Neuronal stem cell (in vitro differentiated cells): ENCODE measurements at regions not wholly inside any gene's neighbourhood (a gene's known extent, or its start where the extent isn't known, plus 50 kb on each side); places are given as distances from the start of the nearest gene placed in this dataset.
"Not testable (repeated sequence)": the region's sequence is repeated elsewhere in the genome, so short reads cannot be mapped to it uniquely, and the experiment has no call there.

Source experiments
- DNase-seq: peaks from one replicate; pipeline ENCODE4 v3.0.0-alpha.2; 2013; ENCODE audit warnings: low spot score
- H2AFZ ChIP-seq: one replicate; pipeline ENCODE4 v1.6.1; 2013; ENCODE audit warnings: mild to moderate bottlenecking, low read length, inconsistent platforms
- H2AK5ac ChIP-seq: 2 replicates; pipeline ENCODE4 v1.6.1; 2013; ENCODE audit warnings: low read depth, mild to moderate bottlenecking, inconsistent platforms, low read length, moderate library complexity, mixed read lengths
- H2BK120ac ChIP-seq: 2 replicates; pipeline ENCODE4 v1.6.1; 2013; ENCODE audit warnings: low read depth, mild to moderate bottlenecking, inconsistent platforms, low read length, moderate library complexity, mixed read lengths
- H2BK12ac ChIP-seq: one replicate; pipeline ENCODE4 v1.6.1; 2013; ENCODE audit warnings: low read length, inconsistent platforms
- H2BK15ac ChIP-seq: 2 replicates; pipeline ENCODE4 v1.6.1; 2013; ENCODE audit warnings: mild to moderate bottlenecking, low read length, inconsistent platforms, mixed read lengths
- H2BK5ac ChIP-seq: one replicate; pipeline ENCODE4 v1.6.1; 2013; ENCODE audit warnings: inconsistent platforms, mild to moderate bottlenecking, low read length, moderate library complexity
- H3K14ac ChIP-seq: one replicate; pipeline ENCODE4 v1.6.1; 2013; ENCODE audit warnings: low read length, inconsistent platforms
- H3K18ac ChIP-seq: 2 replicates; pipeline ENCODE4 v1.6.1; 2013; ENCODE audit warnings: low read length, inconsistent platforms
- H3K23ac ChIP-seq: 2 replicates; pipeline ENCODE4 v1.6.1; 2013; ENCODE audit warnings: low read depth, mild to moderate bottlenecking, mixed read lengths, low read length, inconsistent platforms; ENCODE audit not compliant: poor library complexity
- H3K27ac ChIP-seq: replicated peaks from 3 replicates; pipeline ENCODE4 v1.5.1; 2013; ENCODE audit warnings: low read length, inconsistent platforms
- H3K27me3 ChIP-seq, 3 experiments: 2 replicates each; pipeline ENCODE4 v1.6.1; 2013; ENCODE audit warnings: low read length in 3 of 3, mild to moderate bottlenecking in 2 of 3, inconsistent platforms in 1 of 3, low read depth in 1 of 3, mixed read lengths in 1 of 3, moderate library complexity in 1 of 3; ENCODE audit not compliant: control insufficient read depth in 3 of 3, insufficient read depth in 3 of 3
- H3K36me3 ChIP-seq, 2 donors: replicated peaks in 1 of 2; 2 replicates each; pipeline ENCODE4 v1.6.1; 2013; ENCODE audit warnings: low read length in 2 of 2; ENCODE audit not compliant: control insufficient read depth in 2 of 2, insufficient read depth in 2 of 2
- H3K4ac ChIP-seq: 2 replicates; pipeline ENCODE4 v1.6.1; 2013; ENCODE audit warnings: inconsistent platforms, mild to moderate bottlenecking, low read length, moderate library complexity
- H3K4me1 ChIP-seq, 2 donors: 1 replicate in 1 of 2; 2 replicates in 1 of 2; pipeline ENCODE4 v1.6.1; 2013; ENCODE audit warnings: low read length in 2 of 2, low read depth in 1 of 2; ENCODE audit not compliant: control insufficient read depth in 2 of 2, insufficient read depth in 1 of 2
- H3K4me2 ChIP-seq: one replicate; pipeline ENCODE4 v1.6.1; 2013; ENCODE audit warnings: mild to moderate bottlenecking, low read length, inconsistent platforms; ENCODE audit not compliant: insufficient read depth, poor library complexity, severe bottlenecking
- H3K4me3 ChIP-seq, 2 donors: 2 replicates each; pipeline ENCODE4 v1.5.1; 2013; ENCODE audit warnings: low read length in 2 of 2, mild to moderate bottlenecking in 2 of 2, inconsistent platforms in 1 of 2, moderate library complexity in 1 of 2
- H3K79me1 ChIP-seq: one replicate; pipeline ENCODE4 v1.6.1; 2013; ENCODE audit warnings: low read depth, mild to moderate bottlenecking, inconsistent platforms, low read length, moderate library complexity
- H3K9ac ChIP-seq: one replicate; pipeline ENCODE4 v1.6.1; 2013; ENCODE audit warnings: mild to moderate bottlenecking, low read depth, low read length, inconsistent platforms; ENCODE audit not compliant: poor library complexity
- H3K9me3 ChIP-seq, 2 donors: replicated peaks in 1 of 2; 2 replicates each; pipeline versions ENCODE3 to v1.6.1; 2013; ENCODE audit warnings: low read length in 2 of 2, mild to moderate bottlenecking in 2 of 2, inconsistent platforms in 1 of 2, low read depth in 1 of 2, mixed read lengths in 1 of 2, moderate library complexity in 1 of 2; ENCODE audit not compliant: control insufficient read depth in 2 of 2, insufficient read depth in 1 of 2
- H4K8ac ChIP-seq: one replicate; pipeline ENCODE4 v1.6.1; 2013; ENCODE audit warnings: low read depth, mild to moderate bottlenecking, inconsistent platforms, low read length, moderate library complexity
- H4K91ac ChIP-seq: one replicate; pipeline ENCODE4 v1.6.1; 2013; ENCODE audit warnings: low read length, low read depth, mild to moderate bottlenecking, inconsistent platforms; ENCODE audit not compliant: poor library complexity
- whole genome bisulfite sequencing, 2 donors: extraction: QIAGEN DNeasy Blood & Tissue Kit; methylation state at CpG; one replicate each; pipeline ENCODE4 v1.1.7; 2013; ENCODE audit warnings: missing lambda C conversion rate in 2 of 2, mixed read lengths in 1 of 2; ENCODE audit not compliant: insufficient read length in 2 of 2, insufficient replicate concordance in 1 of 2; ENCODE audit errors: extremely low coverage in 2 of 2; 5-methylcytosine and 5-hydroxymethylcytosine counted together

DNA sequence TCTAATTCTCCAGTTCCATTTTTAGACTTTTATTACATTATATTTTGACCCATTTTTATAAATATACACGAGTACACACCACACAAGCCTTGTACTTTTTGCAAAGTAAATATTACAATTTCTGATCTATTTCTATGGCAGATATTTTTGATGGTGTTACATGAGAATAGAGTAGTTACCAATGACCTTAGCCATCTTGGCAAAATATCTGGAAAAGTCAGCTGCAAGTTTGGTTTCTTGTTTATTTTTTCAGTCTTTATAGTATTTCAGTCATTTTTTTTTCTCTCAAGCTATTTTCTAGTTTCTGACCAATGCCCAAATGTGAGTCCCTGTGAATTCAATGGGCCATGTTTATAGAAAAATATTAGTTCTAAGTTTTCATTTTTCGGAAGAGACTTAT, 64.0 kb upstream of the TMC1 start:
- Histone ChIP-seq H3K14ac (no peak overlapping the region), H2BK12ac (no peak overlapping the region), H3K4me1 (peaks cover 7 to 20% of the 10 kb centered on the region in 2 donors), H3K27ac (no peak overlapping the region), H4K91ac (no peak overlapping the region), H3K4me2 (no peak overlapping the region), H3K36me3 (no peaks in the 10 kb centered on the region), H2BK120ac (no peak overlapping the region), H2BK5ac (no peak overlapping the region), H3K4me3 (no peak overlapping the region), H3K79me1 (no peaks in the 10 kb centered on the region), H3K23ac (no peak overlapping the region), H2AFZ (no peak overlapping the region), H3K9me3 (peaks cover 0 to 2% of the 10 kb centered on the region in 2 donors), H3K4ac (no peak overlapping the region), H2BK15ac (no peak overlapping the region), H2AK5ac (no peak overlapping the region), H3K9ac (no peak overlapping the region), H3K18ac (no peak overlapping the region), H3K27me3 (no peaks in the 10 kb centered on the region), H4K8ac (no peak overlapping the region)
- no peak for DNase-seq
- WGBS, 2 donors: no CpG with 5 or more reads among the region's 2 CpGs

DNA sequence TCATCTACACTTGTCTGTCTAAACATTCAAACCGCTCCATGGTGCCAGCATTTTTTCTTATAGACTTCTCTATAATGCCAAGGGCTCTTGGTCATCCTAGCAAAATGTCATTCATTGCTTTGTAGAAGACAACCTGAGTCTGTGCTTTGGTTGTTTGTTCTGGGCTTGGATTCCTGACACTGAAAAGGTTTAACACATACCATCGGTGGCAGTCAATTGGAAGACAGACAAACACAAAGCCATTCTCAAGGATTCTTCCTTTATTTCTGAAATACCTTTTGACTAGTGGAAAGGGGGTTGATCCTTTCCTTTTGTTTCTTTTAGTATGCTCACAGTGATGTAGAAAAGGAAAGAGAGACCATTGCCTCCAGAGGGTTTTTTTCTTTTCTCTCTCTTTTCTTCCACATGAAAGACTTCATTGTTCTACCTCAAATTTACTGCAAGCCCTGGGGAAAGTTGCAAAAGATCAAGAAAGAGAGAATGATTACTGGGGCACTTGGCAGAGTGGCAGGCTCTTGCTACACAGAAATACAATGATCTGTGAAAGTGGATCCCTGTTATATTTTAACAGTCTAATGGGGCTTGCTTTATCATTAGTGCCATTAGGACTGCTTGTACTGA, 66.4 kb upstream of the TMC1 start:
- Histone ChIP-seq H3K4ac (no peak overlapping the region), H3K27ac (peak overlapping the region; percentile 89), H2BK12ac (no peak overlapping the region), H3K18ac (no peak overlapping the region), H3K4me3 (no peak overlapping the region), H3K79me1 (no peaks in the 10 kb centered on the region), H2AFZ (no peak overlapping the region), H3K14ac (no peak overlapping the region), H4K91ac (no peak overlapping the region), H2AK5ac (no peak overlapping the region), H3K4me2 (no peak overlapping the region), H2BK15ac (no peak overlapping the region), H3K4me1 (peaks cover 7 to 20% of the 10 kb centered on the region in 2 donors), H4K8ac (no peak overlapping the region), H2BK120ac (no peak overlapping the region), H3K36me3 (no peaks in the 10 kb centered on the region), H2BK5ac (no peak overlapping the region), H3K9me3 (peaks cover 0 to 2% of the 10 kb centered on the region in 2 donors), H3K27me3 (no peaks in the 10 kb centered on the region), H3K23ac (no peak overlapping the region), H3K9ac (no peak overlapping the region)
- peak; percentile 87 for DNase-seq
- no CpG with 5 or more reads among the region's 2 CpGs for WGBS, 2 donors

DNA sequence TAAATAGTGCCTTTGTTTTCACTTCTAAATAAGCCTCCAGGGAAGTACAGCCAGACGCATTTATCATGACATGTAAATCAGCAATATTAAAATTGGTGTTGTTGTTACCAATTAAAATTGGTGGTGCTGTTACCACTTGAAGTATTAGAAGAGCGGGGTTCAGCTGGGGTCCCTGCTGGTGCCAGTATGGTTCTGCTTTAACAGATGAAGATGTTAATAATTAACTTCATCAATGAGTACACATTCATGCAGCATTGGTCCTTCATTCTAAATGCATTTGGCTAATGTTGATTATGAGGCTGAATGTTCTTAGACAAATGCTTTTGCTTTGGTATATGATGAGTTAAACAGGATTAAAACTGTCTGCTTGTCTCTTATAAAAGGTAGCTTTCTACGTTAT, 67.6 kb upstream of the TMC1 start:
- Histone ChIP-seq H3K14ac (no peak overlapping the region), H2BK5ac (no peak overlapping the region), H3K4ac (no peak overlapping the region), H3K36me3 (no peaks in the 10 kb centered on the region), H3K18ac (no peak overlapping the region), H3K4me2 (no peak overlapping the region), H2BK120ac (no peak overlapping the region), H3K27ac (no peak overlapping the region), H3K9ac (no peak overlapping the region), H3K4me3 (no peak overlapping the region), H4K91ac (no peak overlapping the region), H2AK5ac (no peak overlapping the region), H3K27me3 (no peaks in the 10 kb centered on the region), H3K4me1 (peaks cover 4 to 15% of the 10 kb centered on the region in 2 donors), H4K8ac (no peak overlapping the region), H2BK15ac (no peak overlapping the region), H3K79me1 (no peaks in the 10 kb centered on the region), H3K9me3 (peaks cover 0 to 2% of the 10 kb centered on the region in 2 donors), H2BK12ac (no peak overlapping the region), H3K23ac (no peak overlapping the region), H2AFZ (no peak overlapping the region)
- WGBS, 2 donors: no CpG with 5 or more reads among the region's 3 CpGs
- DNase-seq: no peak

DNA sequence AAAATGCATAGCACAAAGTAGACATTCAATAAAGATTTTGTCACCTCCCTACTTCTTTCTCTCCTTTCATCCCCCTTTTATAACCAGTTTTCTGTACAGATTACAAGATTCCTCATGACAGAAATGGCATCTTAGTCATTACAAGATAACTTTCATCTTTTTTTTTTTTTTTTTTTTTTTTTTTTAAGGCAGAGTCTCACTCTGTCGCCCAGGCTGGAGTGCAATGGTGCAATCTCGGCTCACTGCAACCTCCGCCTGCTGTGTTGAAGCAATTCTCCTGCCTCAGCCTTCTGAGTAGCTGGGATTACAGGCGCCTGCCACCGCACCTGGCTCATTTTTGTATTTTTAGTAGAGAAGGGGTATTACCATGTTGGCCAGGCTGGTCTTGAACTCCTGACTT, 75.2 kb upstream of the TMC1 start:
- WGBS, 2 donors: no CpG with 5 or more reads among the region's 5 CpGs
- H3K9me3 ChIP-seq, H2AFZ ChIP-seq, H4K91ac ChIP-seq, H2BK5ac ChIP-seq, H3K4ac ChIP-seq, H2BK120ac ChIP-seq, H3K79me1 ChIP-seq, H3K9ac ChIP-seq, H3K4me2 ChIP-seq, H3K36me3 ChIP-seq, H4K8ac ChIP-seq, DNase-seq, H3K4me3 ChIP-seq, H3K27ac ChIP-seq, H3K4me1 ChIP-seq, H3K27me3 ChIP-seq, H2BK12ac ChIP-seq, H2BK15ac ChIP-seq, H2AK5ac ChIP-seq, H3K18ac ChIP-seq, H3K14ac ChIP-seq, H3K23ac ChIP-seq: not testable (repeated sequence)
